HCT116 (cell line): ENCODE measurements at regions not wholly inside any gene's neighbourhood (a gene's known extent, or its start where the extent isn't known, plus 50 kb on each side); places are given as distances from the start of the nearest gene placed in this dataset.
"Not testable (repeated sequence)": the region's sequence is repeated elsewhere in the genome, so short reads cannot be mapped to it uniquely, and the experiment has no call there.

Experiments
- ATAC-seq: fragments of 200-7000 bp; cut with Tn5 transposase; 2 replicates; pipeline ENCODE4 v1.9.1; 2020; ENCODE audit warnings: mild to moderate bottlenecking, moderate library complexity
- BruUV-seq: library from RNA; stranded (reverse); fragments of 400-500 nt; replicated peaks from 2 replicates; lab custom pipeline; 2021; lab: Mats Ljungman, UMichigan
- CTCF ChIA-PET: fragments of 300-600 bp; sonication (Branson Sonifier 250); formaldehyde crosslinking; loops from one replicate; lab custom pipeline; 2021; ENCODE audit warnings: antibody characterized with exemption; lab: Charles Lee
- POLR2A ChIA-PET: fragments of 300-600, 350-600 bp; sonication (Branson Sonifier 250); formaldehyde crosslinking; loops from one replicate; lab custom pipeline; 2021; ENCODE audit warnings: antibody characterized with exemption; lab: Charles Lee
- RAD21 ChIA-PET, 2 experiments: fragments of 300-600 bp; sonication (Branson Sonifier 250); formaldehyde crosslinking; loops; one replicate each; lab custom pipeline; 2023; ENCODE audit warnings: low total read pairs in 2 of 2; ENCODE audit not compliant: uncharacterized antibody in 2 of 2, unreplicated experiment in 2 of 2, low non-redundant PET in 1 of 2; lab: Charles Lee
- DNase-seq: peaks from one replicate; pipeline ENCODE4 v3.0.0-alpha.2; 2010; ENCODE audit warnings: low read depth, low spot score
- H2AFZ ChIP-seq: fragments of 200-600 bp; shearing (Covaris generic), sonication (generic); 2 replicates; pipeline ENCODE4 v1.6.1; 2017; ENCODE audit warnings: low read depth, mixed run types, mixed read lengths, antibody characterized with exemption, low read length; ENCODE audit not compliant: poor library complexity, severe bottlenecking
- H3K27ac ChIP-seq: 2 replicates; pipeline ENCODE4 v1.5.1; 2012; ENCODE audit warnings: low read depth, low read length
- H3K27me3 ChIP-seq: fragments of 200-600 bp; sonication (generic); 2 replicates; pipeline ENCODE4 v1.6.1; 2016; ENCODE audit warnings: mixed run types, low read length, mixed read lengths; ENCODE audit not compliant: insufficient read depth
- H3K36me3 ChIP-seq, 2 experiments: fragments of 200-500 bp in 1 of 2; fragments of 200-600 bp in 1 of 2; sonication (Bioruptor generic) in 1 of 2; sonication (generic) in 1 of 2; 2 replicates each; pipeline versions ENCODE4 v1.5.1 to v1.6.1; 2014 to 2016; ENCODE audit warnings: low read length in 2 of 2, inconsistent platforms in 1 of 2, mixed read lengths in 1 of 2, mixed run types in 1 of 2; ENCODE audit not compliant: insufficient read depth in 2 of 2, control insufficient read depth in 1 of 2
- H3K4me1 ChIP-seq, 2 experiments: fragments of 200-600 bp in 1 of 2; sonication (generic) in 1 of 2; 2 replicates each; pipeline versions ENCODE4 v1.5.1 to v1.6.1; 2012 to 2017; ENCODE audit warnings: low read length in 2 of 2, inconsistent platforms in 1 of 2, mild to moderate bottlenecking in 1 of 2, mixed read lengths in 1 of 2, mixed run types in 1 of 2, moderate library complexity in 1 of 2; ENCODE audit not compliant: insufficient read depth in 2 of 2, control insufficient read depth in 1 of 2
- H3K4me2 ChIP-seq: fragments of 200-600 bp; sonication (generic); 2 replicates; pipeline ENCODE4 v1.6.1; 2017; ENCODE audit warnings: mixed run types, low read length, mixed read lengths
- H3K4me3 ChIP-seq, 2 experiments: fragments of 200-600 bp in 1 of 2; sonication (generic) in 1 of 2; replicated peaks in 1 of 2; 2 replicates each; pipeline ENCODE4 v1.5.1; 2011 to 2016; ENCODE audit warnings: low read length in 2 of 2, control low read depth in 1 of 2, low read depth in 1 of 2, mild to moderate bottlenecking in 1 of 2, mixed read lengths in 1 of 2, mixed run types in 1 of 2
- H3K79me2 ChIP-seq: fragments of 200-600 bp; sonication (generic); 2 replicates; pipeline ENCODE4 v1.6.1; 2017; ENCODE audit warnings: mild to moderate bottlenecking, mixed run types, low read length, moderate library complexity, mixed read lengths; ENCODE audit not compliant: insufficient read depth
- H3K9ac ChIP-seq: fragments of 200-600 bp; sonication (generic); 2 replicates; pipeline ENCODE4 v1.6.1; 2016; ENCODE audit warnings: low read length, mixed read lengths
- H3K9me2 ChIP-seq: fragments of 200-600 bp; sonication (generic), shearing (Covaris generic); 2 replicates; pipeline ENCODE4 v1.6.1; 2017; ENCODE audit warnings: mixed run types, mild to moderate bottlenecking, moderate library complexity; ENCODE audit not compliant: insufficient read depth
- H3K9me3 ChIP-seq, 2 experiments: fragments of 200-500 bp in 1 of 2; fragments of 200-600 bp in 1 of 2; sonication (Bioruptor generic) in 1 of 2; sonication (generic) in 1 of 2; 2 replicates each; pipeline ENCODE4 v1.6.1; 2014 to 2017; ENCODE audit warnings: low read length in 2 of 2, mixed read lengths in 2 of 2, inconsistent platforms in 1 of 2, low read depth in 1 of 2, mild to moderate bottlenecking in 1 of 2, mixed run types in 1 of 2, moderate library complexity in 1 of 2; ENCODE audit not compliant: control insufficient read depth in 1 of 2, insufficient read depth in 1 of 2
- H4K20me1 ChIP-seq: fragments of 200-600 bp; sonication (generic), shearing (Covaris generic); 2 replicates; pipeline ENCODE4 v1.6.1; 2017; ENCODE audit warnings: mixed run types, mild to moderate bottlenecking, moderate library complexity; ENCODE audit not compliant: insufficient read depth
- EGR1 ChIP-seq: IDR thresholded peaks from 2 replicates; pipeline ENCODE4 v1.6.1; 2012; ENCODE audit warnings: low read depth
- EZH2 ChIP-seq: fragments of 200-600 bp; sonication (generic); IDR thresholded peaks from 2 replicates; pipeline ENCODE4 v1.6.1; 2017; ENCODE audit warnings: antibody characterized with exemption, mixed run types
- EZH2phosphoT487 ChIP-seq: fragments of 200-600 bp; IDR thresholded peaks from 2 replicates; pipeline ENCODE4 v1.6.1; 2018; ENCODE audit warnings: antibody characterized with exemption, borderline replicate concordance
- FOSL1 ChIP-seq: IDR thresholded peaks from 2 replicates; pipeline ENCODE4 v1.6.1; 2012; ENCODE audit warnings: low read depth
- POLR2A ChIP-seq: IDR thresholded peaks from 2 replicates; pipeline ENCODE4 v1.7.0; 2011; ENCODE audit warnings: borderline replicate concordance; ENCODE audit not compliant: insufficient read depth, insufficient read length; ENCODE audit errors: extremely low read depth
- SIN3A ChIP-seq: IDR thresholded peaks from 2 replicates; pipeline ENCODE4 v1.6.1; 2012; ENCODE audit warnings: low read depth
- SRF ChIP-seq: IDR thresholded peaks from 2 replicates; pipeline ENCODE4 v1.6.1; 2012; ENCODE audit warnings: low read depth
- YY1 ChIP-seq: IDR thresholded peaks from 2 replicates; pipeline ENCODE4 v1.6.1; 2011; ENCODE audit warnings: low read length, low read depth, moderate library complexity, mild to moderate bottlenecking; ENCODE audit not compliant: insufficient replicate concordance; ENCODE audit errors: extremely low read depth
- intact Hi-C: fragments of 100-400 bp; cut with micrococcal nuclease; formaldehyde crosslinking; loops from 2 replicates; pipeline ENCODE4 v1.10.0; 2022

DNA sequence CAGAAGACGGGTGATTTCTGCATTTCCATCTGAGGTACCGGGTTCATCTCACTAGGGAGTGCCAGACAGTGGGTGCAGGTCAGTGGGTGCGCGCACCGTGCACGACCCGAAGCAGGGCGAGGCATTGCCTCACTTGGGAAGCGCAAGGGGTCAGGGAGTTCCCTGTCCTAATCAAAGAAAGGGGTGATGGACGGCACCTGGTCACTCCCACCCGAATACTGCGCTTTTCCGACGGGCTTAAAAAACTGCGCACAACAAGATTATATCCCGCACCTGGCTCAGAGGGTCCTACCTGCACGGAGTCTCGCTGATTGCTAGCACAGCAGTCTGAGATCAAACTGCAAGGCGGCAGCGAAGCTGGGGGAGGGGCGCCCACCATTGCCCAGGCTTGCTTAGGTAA is 1403.1 kb downstream of the REEP3 start:
- H2AFZ ChIP-seq, H3K27ac ChIP-seq, H3K9me2 ChIP-seq, POLR2A ChIA-PET, H3K4me3 ChIP-seq, intact Hi-C loops, H4K20me1 ChIP-seq, BruUV-seq, H3K9ac ChIP-seq, H3K27me3 ChIP-seq, H3K4me2 ChIP-seq, RAD21 ChIA-PET, CTCF ChIA-PET, H3K79me2 ChIP-seq, ATAC-seq, H3K4me1 ChIP-seq, H3K36me3 ChIP-seq, DNase-seq, H3K9me3 ChIP-seq: not testable (repeated sequence)

- Histone ChIP-seq H3K27me3 (no peaks in the 10 kb centered on the region), H3K4me1 (no peaks in the 10 kb centered on the region), H3K9me3 (no peaks in the 10 kb centered on the region), H3K27ac (no peak overlapping the region), H3K9me2 (no peaks in the 10 kb centered on the region)
- TF ChIP-seq EZH2phosphoT487 (no peak), EZH2 (no peak), SRF (no peak), POLR2A (no peak), SIN3A (no peak), FOSL1 (no peak), EGR1 (no peak), YY1 (no peak)
- TF ChIP-seq, all 23 proteins: peak for 0
- ChIA-PET POLR2A (no interaction called here), RAD21 (no interaction called here), CTCF (no interaction called here)
- Histone ChIP-seq H3K79me2 (no peaks in the 10 kb centered on the region), H3K36me3 (no peaks in the 10 kb centered on the region), H3K4me3 (no peak overlapping the region), H2AFZ (no peak overlapping the region), H4K20me1 (no peaks in the 10 kb centered on the region), H3K9ac (no peak overlapping the region), H3K4me2 (no peak overlapping the region)
- ATAC-seq (no peak), DNase-seq (no peak)
- intact Hi-C loops = no loop called here
- BruUV-seq = no TSS peak
Measured at GRCh38 chr10:64952042-64952441, 1430.8 kb downstream of the REEP3 start.
